HG03280 (cell line): ENCODE measurements at regions not wholly inside any gene's neighbourhood (a gene's known extent, or its start where the extent isn't known, plus 50 kb on each side); places are given as distances from the start of the nearest gene placed in this dataset.

ENCODE experiments used
- ATAC-seq: cut with Tn5 transposase; IDR thresholded peaks from one replicate; pipeline ENCODE4 v1.9.1; 2021; ENCODE audit warnings: mild to moderate bottlenecking, moderate library complexity; ENCODE audit not compliant: unreplicated experiment

GRCh38 chr13:77480066-77480465, 55.4 kb upstream of the SCEL start:
- no peak for ATAC-seq

GRCh38 chr13:77479326-77479725, 56.2 kb upstream of the SCEL start:
- ATAC-seq, result no peak

GRCh38 chr13:77477299-77477848, 58.1 kb upstream of the SCEL start:
- ATAC-seq, result no peak

GRCh38 chr13:77476456-77476855, 59.0 kb upstream of the SCEL start:
- no peak for ATAC-seq

- no peak for ATAC-seq
Observed at GRCh38 chr13:77475345-77476084, 60.0 kb upstream of the SCEL start.

- ATAC-seq, result no peak
Observed at GRCh38 chr13:77470986-77471385, 64.5 kb upstream of the SCEL start.

GRCh38 chr13:77466753-77467422, 68.6 kb upstream of the SCEL start:
- ATAC-seq, result no peak

- no peak for ATAC-seq
Observed at GRCh38 chr13:77465603-77466195, 69.8 kb upstream of the SCEL start.

- peak; percentile 68 for ATAC-seq
Observed at GRCh38 chr13:77460195-77460594, 75.3 kb upstream of the SCEL start.

GRCh38 chr13:77459592-77459991, 75.9 kb upstream of the SCEL start:
- ATAC-seq, result no peak

GRCh38 chr13:77458736-77459135, 76.8 kb upstream of the SCEL start:
- ATAC-seq, result no peak

- no peak for ATAC-seq
Observed at GRCh38 chr13:77457966-77458365, 77.5 kb upstream of the SCEL start.

- ATAC-seq, result no peak
Observed at GRCh38 chr13:77456271-77456670, 79.2 kb upstream of the SCEL start.

- no peak for ATAC-seq
Observed at GRCh38 chr13:77449265-77449664, 86.2 kb upstream of the SCEL start.

- ATAC-seq, result no peak
Observed at GRCh38 chr13:77448689-77449088, 86.8 kb upstream of the SCEL start.

- no peak for ATAC-seq
Observed at GRCh38 chr13:77443511-77443910, 92.0 kb upstream of the SCEL start.

- no peak for ATAC-seq
Observed at GRCh38 chr13:77437267-77437666, 98.2 kb upstream of the SCEL start.

- ATAC-seq, result no peak
Observed at GRCh38 chr13:77434289-77434688, 101.2 kb upstream of the SCEL start.

- peak; percentile 22 for ATAC-seq
Observed at GRCh38 chr13:77431449-77431848, 104.1 kb upstream of the SCEL start.

- peak; percentile 41 for ATAC-seq
Observed at GRCh38 chr13:77430377-77430951, 103.6 kb upstream of the MYCBP2 start.

- peak; percentile 83 for ATAC-seq
Observed at GRCh38 chr13:77429320-77430142, 102.6 kb upstream of the MYCBP2 start.
